HG03520 (cell line): ENCODE measurements at regions not wholly inside any gene's neighbourhood (a gene's known extent, or its start where the extent isn't known, plus 50 kb on each side); places are given as distances from the start of the nearest gene placed in this dataset.
"Not testable (repeated sequence)": the region's sequence is repeated elsewhere in the genome, so short reads cannot be mapped to it uniquely, and the experiment has no call there.

Experiments
- ATAC-seq: cut with Tn5 transposase; IDR thresholded peaks from one replicate; pipeline ENCODE4 v1.9.1; 2021; ENCODE audit warnings: mild to moderate bottlenecking, moderate library complexity; ENCODE audit not compliant: unreplicated experiment

DNA sequence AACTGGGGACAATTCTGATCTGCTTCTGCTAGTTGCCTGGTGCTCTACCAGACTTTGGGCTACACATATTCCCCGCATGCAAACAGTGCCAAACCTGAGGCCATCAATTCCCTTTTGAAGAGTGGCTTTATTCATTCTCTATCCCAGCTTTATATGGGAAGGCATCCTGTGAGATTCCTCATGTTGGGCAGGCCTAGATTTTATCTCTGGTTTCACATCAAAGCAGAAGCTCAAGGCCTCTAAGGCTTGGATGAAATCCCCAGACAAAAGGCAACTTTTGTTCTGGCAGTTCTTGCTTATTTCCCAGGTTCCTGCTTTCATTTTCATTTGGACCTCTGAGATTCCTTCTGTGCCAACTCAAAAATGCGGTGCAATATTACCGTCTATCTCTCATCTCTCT lies 648.8 kb downstream of the QKI start:
- no peak for ATAC-seq

DNA sequence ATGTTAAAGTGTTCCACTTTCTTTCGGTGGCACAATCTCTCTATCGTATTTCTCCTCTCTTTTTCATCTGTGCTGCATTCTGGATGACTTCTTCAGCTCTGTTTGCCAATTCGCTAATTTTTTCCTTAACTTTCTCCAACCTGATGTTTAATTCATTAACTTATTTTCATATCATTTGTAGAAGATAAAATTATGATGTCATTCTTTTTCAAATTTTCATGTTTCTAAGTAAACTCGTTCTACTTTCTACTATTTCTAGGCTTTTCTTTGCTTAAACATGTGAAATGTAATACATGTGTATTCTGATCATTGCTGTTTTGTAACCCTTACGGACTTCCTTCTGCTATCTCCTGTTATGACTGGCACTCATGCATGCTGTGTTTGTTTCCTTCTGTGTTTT lies 648.4 kb downstream of the QKI start:
- ATAC-seq: no peak

DNA sequence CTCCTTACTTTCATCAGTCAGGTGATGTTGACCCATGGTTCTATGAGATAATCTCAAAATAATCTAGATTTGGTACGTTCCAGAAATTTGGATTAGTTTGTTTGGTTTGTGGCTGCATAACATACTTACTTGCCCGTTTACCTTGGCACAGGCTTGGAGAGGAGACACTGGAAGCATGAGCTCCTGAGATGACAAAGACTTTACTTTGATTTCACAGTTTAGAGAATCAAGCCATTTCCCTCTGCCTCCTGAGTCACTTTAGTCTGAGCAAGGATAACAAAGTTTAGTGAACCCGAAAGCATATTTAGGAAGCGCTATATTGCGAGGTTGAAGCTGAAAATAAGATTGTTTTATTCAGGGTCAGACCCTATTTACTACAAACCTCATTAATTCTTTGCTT lies 643.4 kb downstream of the QKI start:
- ATAC-seq: no peak

DNA sequence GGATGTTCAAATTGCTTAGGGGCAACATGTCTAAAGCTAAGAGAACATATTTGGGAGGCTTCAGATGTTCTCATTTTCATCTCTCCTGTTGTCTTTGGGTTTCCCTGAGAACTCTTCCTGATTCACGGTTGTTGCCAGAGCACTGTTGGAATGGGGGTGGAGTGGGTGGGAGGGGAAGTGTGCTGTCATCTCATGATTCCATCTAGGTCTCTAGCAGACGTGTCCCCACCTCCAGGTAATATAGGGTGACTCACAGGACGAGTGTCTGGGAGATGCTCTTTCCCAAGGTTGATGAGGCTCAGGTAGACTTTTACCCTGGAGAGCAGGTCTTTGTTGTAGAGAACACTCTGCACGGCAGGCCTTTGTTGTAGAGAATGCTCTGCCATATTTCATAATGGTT lies 636.9 kb downstream of the QKI start:
- no peak for ATAC-seq

DNA sequence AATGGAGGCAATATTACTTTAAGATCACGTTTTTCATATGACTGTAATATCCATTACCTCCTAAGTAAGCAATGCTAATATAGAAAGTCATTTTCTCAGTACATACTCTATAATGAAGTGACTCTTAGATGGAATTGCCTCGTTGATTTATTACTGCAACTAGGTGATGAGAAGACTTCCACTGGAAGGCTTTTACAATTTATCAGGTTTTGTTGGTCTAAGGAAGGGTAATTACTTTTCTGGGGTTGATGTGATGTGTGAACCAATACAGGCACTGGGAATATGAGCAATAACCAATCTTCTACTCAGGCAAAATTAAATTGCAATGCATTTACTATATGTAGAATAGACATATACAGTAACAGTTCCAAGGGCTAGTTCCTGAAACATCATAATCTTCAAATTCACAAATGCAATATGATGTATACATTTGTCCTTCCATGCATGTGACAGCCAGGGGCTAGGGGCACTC lies 635.0 kb downstream of the QKI start:
- no peak for ATAC-seq

DNA sequence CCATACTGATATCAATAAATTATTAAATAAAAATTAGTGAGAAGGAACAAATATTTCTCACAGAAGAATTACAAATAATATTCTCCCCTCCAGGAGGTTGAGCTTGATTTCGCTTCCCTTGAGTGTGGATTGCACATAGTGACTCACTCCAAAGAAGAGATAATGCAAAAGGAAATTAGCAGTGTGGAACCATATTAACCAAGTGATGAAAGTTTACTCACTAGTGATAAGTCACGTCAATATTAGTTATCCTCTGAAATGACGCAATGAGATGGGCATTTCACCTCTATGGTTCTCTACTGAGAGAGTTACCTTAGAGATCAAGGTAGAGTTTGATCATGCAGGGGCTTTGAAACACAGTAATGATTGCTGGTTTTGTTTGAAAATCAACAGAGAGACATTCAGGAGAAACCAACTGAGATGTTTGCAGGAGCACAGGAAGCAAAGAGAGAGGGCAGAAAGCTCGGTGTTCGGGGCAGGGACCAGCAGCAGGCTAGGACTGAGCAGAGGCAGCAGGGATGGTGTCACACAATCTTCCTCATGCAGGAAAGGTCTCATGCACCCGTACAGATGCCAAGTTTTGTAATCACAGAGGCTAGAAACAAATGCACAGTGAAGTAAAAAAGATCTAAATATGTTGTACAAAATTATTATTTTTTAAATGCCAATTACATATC lies 634.5 kb downstream of the QKI start:
- ATAC-seq: no peak

DNA sequence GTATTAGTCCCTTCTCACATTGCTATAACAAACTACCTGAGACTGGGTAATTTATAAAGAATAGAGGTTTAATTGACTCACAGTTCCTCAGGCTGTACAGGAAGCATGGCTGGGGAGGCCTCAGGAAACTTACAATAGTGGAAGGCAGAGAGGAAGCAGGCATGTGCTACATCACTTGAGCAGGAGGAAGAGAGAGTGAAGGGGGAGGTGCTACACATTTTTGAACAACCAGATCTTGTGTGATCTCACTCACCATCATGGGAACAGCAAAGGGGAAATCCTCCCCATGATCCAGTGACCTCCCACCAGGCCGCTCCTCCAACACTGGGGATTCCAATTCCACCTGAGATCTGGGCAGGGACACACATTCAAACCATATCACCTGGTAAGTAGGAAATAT lies 630.6 kb downstream of the QKI start:
- ATAC-seq: no peak

DNA sequence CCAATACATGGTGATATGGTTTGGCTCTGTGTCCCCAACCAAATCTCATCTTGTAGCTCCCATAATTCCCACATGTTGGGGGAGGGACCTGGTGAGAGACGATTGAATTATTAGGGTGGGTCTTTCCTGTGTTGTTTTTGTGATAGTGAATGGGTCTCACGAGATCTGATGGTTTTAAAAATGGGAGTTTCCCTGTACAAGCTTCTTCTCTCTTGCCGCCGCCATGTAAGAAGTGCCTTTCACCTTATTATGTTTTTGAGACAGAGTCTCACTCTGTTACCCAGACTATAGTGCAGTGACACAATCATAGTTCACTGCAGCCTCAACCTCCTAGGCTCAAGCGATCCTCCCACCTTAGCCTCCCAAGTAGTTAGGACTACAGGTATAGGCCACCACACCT lies 629.1 kb downstream of the QKI start:
- not testable (repeated sequence) for ATAC-seq

DNA sequence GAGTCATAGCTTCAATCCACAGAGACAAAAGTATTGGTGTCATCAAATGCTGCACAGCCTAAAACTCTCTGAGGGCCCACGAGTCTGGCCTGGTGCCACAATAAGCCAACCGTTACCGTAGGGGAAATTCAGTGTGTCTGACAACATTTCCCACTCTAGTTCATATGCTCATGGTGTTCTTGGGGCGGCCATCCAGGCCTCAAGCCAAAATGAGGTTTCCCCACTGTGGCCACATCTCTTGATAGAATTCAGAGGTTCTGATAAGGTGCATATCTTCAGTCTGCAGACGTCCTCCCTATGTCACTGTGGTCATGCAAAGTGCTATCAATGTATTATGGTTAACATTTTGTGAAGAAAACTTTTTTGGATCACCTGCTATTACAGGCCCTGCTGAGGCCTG lies 627.7 kb downstream of the QKI start:
- no peak for ATAC-seq

DNA sequence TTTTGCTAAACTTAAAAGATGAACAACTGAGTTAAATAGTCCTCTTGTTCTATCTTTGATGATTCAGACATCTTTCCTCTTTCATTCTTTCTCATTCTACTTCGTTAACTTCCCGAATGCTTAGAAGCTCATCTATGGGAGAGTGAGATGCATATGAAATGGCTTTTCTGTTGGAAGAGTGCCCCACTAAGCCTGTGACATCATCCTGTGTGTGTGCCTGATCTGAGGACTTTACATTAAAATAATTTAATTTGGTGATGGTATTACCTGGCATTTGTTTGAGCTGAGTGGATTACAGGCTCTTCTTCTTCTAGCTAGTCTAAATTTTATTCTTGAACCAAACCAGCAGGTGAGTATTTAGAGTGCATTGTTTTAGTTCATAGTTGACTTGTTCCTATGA lies 626.5 kb downstream of the QKI start:
- ATAC-seq: no peak

DNA sequence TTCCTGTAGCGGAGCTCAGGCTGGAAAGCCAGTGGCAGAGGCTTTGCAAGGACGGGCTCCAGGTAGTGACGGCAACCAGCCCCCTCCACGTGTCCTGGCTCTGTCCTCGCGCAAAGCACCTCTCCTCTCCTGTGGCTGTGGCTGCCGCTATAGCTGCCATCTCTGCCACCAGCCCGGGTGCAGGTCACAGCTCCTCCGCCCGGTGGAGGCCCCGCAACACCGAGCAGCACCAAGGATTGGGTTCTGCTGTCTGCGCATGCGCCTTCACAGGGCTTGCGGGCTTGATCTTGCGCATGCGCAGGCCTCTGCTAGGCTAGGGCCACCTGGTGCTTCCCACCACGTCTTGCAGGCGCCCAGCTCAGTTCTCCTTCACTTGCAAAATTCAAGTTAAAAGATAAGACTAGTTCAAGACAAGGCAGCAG lies 625.4 kb downstream of the QKI start:
- ATAC-seq: no peak

DNA sequence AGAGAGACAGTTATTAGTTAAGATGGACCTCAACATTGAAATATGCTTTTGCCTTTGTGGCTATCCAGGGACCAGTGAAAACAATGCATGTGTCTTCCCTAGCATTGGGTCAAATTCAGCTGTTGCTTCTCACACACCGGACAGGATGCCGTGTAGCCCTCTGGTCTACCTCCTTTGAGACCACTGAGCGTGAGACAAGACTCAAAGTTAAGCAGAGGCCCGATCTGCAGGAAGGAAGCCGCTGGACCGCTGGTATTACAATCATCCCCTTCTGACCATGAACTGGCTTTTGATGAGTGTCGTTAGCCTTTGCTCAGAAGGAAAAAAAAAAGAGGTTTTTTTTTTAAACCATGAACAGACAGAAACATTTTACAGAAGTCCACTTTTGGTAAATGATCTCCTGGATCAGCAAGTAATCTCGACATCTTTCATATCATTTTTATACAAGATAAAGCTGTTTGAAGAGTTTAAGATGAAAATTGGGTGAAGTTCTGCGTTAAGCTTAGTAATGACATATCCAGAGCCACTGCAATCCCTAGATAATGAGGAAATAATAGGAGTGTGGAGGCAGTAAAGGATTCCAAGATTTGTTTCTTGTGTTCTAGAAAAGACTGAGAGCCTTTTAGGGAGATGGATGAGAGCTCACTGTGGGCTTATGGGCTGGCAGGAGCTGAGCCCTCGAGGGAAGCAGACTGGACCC lies 622.8 kb downstream of the QKI start:
- no peak for ATAC-seq

DNA sequence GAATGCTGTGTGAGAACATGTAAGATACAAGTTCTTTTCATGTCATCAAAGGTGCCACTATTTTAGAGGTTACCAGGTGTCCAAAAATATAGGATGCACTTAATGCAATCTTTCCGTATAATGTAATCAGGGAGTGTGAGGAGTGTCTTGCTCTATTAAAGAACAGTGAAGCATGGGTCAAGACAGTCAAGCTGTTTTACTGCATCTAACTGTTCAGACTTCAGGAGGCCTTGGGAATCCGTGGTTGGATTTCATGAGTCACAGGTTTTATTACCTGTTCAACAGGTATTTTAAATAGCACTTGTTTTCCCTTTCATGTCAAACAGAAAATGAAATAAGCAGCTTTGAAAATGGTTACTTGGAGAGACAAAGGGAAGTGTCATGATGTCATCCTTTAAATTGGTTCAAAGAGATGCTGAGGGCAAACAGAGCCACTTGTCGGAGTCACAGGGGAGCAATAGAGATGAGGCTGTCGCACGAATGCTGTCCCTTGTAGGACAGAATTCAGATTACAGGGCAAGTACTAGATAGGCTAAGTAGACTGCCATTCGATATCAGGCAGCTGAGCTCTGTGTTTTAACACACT lies 621.5 kb downstream of the QKI start:
- no peak for ATAC-seq

DNA sequence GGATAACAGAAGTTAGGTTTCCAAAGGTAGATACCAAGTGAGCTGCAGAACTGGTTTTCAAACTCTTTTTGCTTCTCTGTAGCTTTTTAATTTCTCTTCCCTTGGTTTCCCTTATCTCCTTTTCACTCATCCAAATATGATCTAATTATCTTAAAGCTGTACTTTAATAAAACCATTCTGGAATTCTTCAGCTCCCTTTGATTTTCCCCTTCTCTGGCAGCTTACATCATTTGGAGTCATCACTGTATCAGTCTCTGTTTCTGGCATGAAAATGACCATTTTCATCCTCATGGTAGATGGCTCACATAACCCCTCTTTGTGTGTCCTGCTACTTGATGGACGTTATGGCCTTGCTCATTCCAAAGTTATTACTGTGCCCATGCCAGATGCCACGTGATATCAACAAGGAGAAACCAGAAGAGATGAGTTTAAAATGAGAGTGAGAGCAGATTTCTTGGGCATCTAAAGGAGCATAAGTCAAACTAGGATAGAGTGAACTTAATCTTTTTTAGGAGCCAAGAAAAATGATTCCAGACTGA lies 620.2 kb downstream of the QKI start:
- no peak for ATAC-seq

DNA sequence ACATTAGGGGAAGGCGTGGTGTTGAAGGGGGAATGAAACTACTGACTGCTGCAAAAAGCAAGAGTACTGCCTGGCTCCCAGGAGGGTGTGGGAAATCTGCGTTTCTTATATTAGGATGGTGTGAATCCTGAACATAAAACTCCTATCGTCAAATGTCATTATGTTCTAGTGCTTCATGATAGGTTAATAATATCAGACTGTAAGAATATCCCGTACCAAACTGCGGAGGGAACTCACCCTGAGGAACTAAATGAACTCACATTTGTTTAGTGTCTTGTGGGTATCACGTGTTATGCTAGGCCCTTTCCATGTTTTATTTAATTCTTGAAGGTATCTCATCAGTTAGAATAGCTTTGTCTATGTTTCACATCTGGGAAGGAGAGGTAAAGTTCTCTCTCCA lies 610.7 kb downstream of the QKI start:
- ATAC-seq: no peak

DNA sequence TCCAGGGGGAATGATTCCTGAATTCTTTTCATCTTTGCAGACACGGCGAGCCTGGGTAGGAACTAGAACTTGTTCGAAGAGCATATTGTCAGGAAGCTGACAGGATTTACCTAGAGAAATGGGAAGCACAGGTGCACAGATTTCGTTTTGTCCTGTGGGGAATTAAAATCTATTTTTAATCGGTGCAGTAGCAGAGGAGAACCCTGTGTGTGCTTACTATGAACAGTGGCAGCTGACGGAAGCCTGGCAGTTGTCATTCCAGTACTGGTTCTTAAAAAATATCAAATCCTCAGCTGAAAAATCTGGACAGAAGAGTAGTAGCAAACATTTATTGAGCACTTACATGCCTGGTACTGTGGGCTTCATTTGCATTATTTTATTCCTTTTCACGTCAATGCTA lies 609.0 kb downstream of the QKI start:
- ATAC-seq: no peak

DNA sequence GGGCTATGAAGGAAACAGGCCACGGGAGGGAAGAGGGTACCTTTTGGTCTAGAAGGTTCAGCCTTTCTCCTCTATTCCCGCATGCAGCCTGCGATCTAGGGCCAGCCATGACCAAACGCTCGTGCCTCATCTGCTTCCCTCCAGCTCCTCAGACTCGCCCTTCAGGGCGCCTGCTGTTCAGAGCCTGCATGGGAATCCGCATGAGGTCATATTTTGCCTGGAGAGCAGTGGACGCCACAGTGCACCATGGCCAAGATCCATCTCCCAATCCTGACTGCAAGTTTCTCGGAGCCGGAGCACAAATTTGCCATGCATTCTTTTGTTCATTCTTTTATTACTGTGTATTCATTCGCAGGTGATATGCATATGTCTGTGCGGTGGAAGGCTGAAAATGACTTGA lies 608.1 kb downstream of the QKI start:
- ATAC-seq: no peak

DNA sequence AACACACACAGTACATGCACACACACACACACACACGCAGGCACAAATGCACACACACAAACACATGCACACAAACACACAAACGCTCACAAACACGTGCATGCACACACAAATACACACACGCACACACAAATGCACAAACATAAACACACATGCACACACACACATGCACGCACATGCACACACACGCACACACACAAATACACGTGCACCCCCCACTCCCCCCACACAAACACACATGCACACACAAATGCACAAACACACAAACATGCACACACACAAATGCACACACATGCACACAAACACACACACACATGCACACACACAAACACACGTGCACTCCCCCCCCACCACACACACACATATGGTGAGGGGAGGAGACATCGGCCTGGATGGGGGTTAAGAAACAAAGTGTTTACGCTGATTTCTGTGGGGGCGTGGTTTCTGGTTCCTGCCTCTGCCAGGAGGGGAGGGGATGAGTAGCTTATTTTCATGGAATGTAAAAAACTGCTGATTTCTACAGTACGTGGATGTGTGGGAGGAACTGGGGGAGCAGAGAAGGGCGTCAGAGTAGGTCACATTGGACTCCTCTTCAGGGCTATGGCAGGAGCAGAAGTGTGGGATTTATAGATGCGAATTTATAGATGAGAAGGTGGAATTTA lies 607.2 kb downstream of the QKI start:
- no peak for ATAC-seq

DNA sequence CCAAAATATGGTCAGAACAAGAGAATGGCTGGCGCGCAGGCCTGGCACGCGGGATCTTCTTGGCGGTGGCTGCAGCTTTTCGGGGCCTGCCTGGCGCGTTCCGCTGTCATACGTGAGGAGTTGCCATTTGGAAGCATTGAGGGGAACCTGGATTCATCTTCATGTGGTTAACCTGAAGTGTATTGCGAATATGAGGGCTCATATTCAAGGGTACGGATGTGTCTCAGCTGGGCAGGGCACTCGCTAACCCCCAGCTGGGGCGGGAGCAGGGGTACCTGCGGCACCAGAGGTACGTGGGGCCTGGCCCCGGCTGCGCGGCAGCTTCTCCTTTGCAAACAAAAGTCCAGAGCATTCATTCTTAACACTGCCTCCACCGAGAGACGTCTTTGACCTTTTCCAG lies 605.6 kb downstream of the QKI start:
- no peak for ATAC-seq

DNA sequence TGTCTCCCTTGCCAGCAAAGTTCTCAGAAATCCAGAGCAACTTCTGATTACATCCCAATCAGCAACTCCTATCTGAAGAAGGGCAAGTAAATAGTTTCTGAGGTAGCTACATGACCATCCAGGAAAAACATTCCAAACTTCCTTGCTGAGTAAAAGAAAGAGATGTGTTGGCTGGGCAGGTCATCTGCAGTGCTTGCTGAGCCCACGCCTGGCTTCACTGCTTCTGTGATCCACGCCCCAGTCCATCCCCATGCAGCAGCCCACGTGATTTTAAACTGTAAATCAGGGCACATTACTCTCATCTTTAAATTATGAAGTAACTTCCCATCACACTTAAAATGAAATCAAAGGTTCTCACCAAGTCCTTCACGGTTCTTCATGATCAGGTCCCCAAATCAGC lies 603.6 kb downstream of the QKI start:
- no peak for ATAC-seq

DNA sequence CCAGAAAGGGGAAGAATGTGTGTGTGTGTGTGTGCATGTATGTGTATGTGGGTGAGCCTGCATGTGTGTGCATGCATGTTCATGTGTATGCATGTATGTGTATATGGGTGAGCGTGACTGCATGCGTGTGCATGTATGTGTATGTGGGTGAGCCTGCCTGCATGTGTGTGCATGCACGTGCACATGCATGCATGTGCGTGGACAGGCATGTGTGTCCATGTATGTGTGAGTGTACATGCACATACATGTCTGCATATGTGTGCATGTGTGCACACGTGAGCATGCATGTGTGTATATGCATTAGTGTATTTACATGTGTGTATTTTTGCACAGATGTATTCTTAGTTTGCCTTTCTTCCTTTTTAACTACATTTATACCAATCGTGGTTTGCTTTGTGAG lies 601.5 kb downstream of the QKI start:
- ATAC-seq: no peak

DNA sequence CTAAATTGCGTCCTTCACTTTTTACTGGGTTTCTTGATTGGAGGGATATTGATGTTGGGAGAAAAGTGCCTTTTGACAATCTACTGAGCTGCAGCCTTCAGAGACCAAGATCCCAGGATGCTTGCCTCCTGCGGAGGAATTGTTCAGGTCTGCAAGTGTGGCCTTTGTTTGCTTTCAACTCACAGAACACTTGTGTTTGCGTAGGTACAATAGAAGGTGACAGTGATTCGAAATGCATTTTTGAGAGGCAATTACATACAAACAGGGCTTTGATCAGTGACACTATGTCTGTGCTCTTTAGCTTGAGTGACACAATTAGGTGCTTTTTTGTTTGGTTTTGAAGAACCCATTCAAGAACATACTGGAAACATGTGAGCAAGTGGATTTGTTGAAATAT lies 600.6 kb downstream of the QKI start:
- no peak for ATAC-seq
